ENCODE measurements at regions not wholly inside any gene's neighbourhood (a gene's known extent, or its start where the extent isn't known, plus 50 kb on each side); places are given as distances from the start of the nearest gene placed in this dataset.

DNA sequence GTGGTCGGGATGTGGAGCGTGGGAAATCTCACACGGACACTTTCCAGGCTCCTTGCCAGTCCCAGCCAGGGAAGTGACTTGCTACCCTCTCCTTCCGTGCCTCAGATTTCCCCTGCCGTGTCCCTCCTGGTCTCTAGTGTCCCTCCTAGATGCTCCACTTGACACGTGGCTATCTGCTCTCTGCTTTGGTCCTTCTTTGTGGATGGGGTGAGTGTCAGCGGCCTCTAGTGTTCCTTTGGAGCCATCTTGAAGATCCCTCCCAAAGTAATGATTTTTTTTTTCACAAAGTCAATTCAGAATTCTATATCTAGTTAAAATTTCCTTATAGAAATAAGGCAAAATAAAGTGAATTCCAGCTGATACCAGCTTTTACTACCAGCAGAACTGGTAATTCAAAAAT, 117.7 kb downstream of the MRPL36 start:
- CTCF ChIA-PET, result no interaction called here
- H3K27ac Mint-ChIP-seq, result no peak overlapping the region

GRCh38 chr5:1673042-1673677, 126.5 kb downstream of the MRPL36 start:
- no peak overlapping the region for H2AFZ ChIP-seq (ENCODE audit: insufficient read depth, low read depth, low read length, poor library complexity, severe bottlenecking)
- intact Hi-C loops (cut with micrococcal nuclease), result no loop called here
- H3K27me3 Mint-ChIP-seq, result peaks cover 51% of the 10 kb centered on the region
- H3K4me2 ChIP-seq (replicated peaks; ENCODE audit: low read depth, low read length, poor library complexity, severe bottlenecking), result no peak overlapping the region
- POLR2A ChIA-PET, result no interaction called here
- ATAC-seq (ENCODE audit: low read depth) (no peak), DNase-seq (no peak)
- no peaks in the 10 kb centered on the region for H3K36me3 ChIP-seq (replicated peaks in 1 of 2; ENCODE audit: control extremely low read depth in 1 of 2, control insufficient read depth in 1 of 2, extremely low read depth in 1 of 2, insufficient read depth in 2 of 2, low read length in 1 of 2)
- H3K4me1 Mint-ChIP-seq, result peaks cover 2% of the 10 kb centered on the region
- no peak overlapping the region for H3K9ac ChIP-seq (ENCODE audit: low read length)
- no peak overlapping the region for H3K4me3 Mint-ChIP-seq
- H3K9me3 Mint-ChIP-seq (ENCODE audit: insufficient read depth), result no peaks in the 10 kb centered on the region
- TF ChIP-seq EZH2 (IDR thresholded peaks at IDR 0.05; ENCODE audit: borderline replicate concordance, insufficient read depth, low read depth, low read length, poor library complexity, severe bottlenecking), result no peak
- TF ChIP-seq, protein P1, sequence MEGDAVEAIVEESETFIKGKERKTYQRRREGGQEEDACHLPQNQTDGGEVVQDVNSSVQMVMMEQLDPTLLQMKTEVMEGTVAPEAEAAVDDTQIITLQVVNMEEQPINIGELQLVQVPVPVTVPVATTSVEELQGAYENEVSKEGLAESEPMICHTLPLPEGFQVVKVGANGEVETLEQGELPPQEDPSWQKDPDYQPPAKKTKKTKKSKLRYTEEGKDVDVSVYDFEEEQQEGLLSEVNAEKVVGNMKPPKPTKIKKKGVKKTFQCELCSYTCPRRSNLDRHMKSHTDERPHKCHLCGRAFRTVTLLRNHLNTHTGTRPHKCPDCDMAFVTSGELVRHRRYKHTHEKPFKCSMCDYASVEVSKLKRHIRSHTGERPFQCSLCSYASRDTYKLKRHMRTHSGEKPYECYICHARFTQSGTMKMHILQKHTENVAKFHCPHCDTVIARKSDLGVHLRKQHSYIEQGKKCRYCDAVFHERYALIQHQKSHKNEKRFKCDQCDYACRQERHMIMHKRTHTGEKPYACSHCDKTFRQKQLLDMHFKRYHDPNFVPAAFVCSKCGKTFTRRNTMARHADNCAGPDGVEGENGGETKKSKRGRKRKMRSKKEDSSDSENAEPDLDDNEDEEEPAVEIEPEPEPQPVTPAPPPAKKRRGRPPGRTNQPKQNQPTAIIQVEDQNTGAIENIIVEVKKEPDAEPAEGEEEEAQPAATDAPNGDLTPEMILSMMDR (IDR thresholded peaks at IDR 0.05), result no peak
- no peak overlapping the region for H3K4me3 ChIP-seq (ENCODE audit: control extremely low read depth in 1 of 5, extremely low read depth in 1 of 5, insufficient read depth in 1 of 5, low read depth in 2 of 5, low read length in 4 of 5)
- peaks cover 0 to 5% (median 0%) of the 10 kb centered on the region in 3 donors for H3K9me3 ChIP-seq (ENCODE audit: control extremely low read depth in 1 of 3, control insufficient read depth in 2 of 3, insufficient read depth in 1 of 3, low read length in 2 of 3)
- H3K27ac ChIP-seq (ENCODE audit: low read length in 2 of 2), result no peak overlapping the region
- H3K27ac Mint-ChIP-seq, result no peak overlapping the region
- 25% methylated on average over 17 of the region's 25 CpGs for WGBS (ENCODE audit: insufficient coverage)
- no peaks in the 10 kb centered on the region for H4K20me1 ChIP-seq (ENCODE audit: control insufficient read depth, insufficient read depth, low read length, poor library complexity, severe bottlenecking)
- H3K27me3 ChIP-seq (replicated peaks in 1 of 4; ENCODE audit: control extremely low read depth in 1 of 4, control insufficient read depth in 3 of 4, insufficient read depth in 4 of 4, low read length in 3 of 4), result peaks cover 0 to 32% (median 11%) of the 10 kb centered on the region in 4 experiments
- no peaks in the 10 kb centered on the region for H3K79me2 ChIP-seq (ENCODE audit: control insufficient read depth, insufficient read depth, low read length)
- CTCF ChIA-PET, result no interaction called here
- no peaks in the 10 kb centered on the region for H3K4me1 ChIP-seq (ENCODE audit: control insufficient read depth in 2 of 2, insufficient read depth in 2 of 2, low read length in 2 of 2)

More for the DNA sequence above, 117.7 kb downstream of the MRPL36 start:
- Histone ChIP-seq H3K79me2 (ENCODE audit: control insufficient read depth, insufficient read depth, low read length) (no peaks in the 10 kb centered on the region), H3K27ac (ENCODE audit: low read length in 2 of 2) (no peak overlapping the region), H3K36me3 (replicated peaks in 1 of 2; ENCODE audit: control extremely low read depth in 1 of 2, control insufficient read depth in 1 of 2, extremely low read depth in 1 of 2, insufficient read depth in 2 of 2, low read length in 1 of 2) (no peaks in the 10 kb centered on the region), H2AFZ (ENCODE audit: insufficient read depth, low read depth, low read length, poor library complexity, severe bottlenecking) (no peak overlapping the region), H3K9me3 (ENCODE audit: control extremely low read depth in 1 of 3, control insufficient read depth in 2 of 3, insufficient read depth in 1 of 3, low read length in 2 of 3) (peaks cover 0 to 6% (median 0%) of the 10 kb centered on the region in 3 donors), H4K20me1 (ENCODE audit: control insufficient read depth, insufficient read depth, low read length, poor library complexity, severe bottlenecking) (no peaks in the 10 kb centered on the region), H3K27me3 (replicated peaks in 1 of 4; ENCODE audit: control extremely low read depth in 1 of 4, control insufficient read depth in 3 of 4, insufficient read depth in 4 of 4, low read length in 3 of 4) (peaks cover 0 to 10% (median 7%) of the 10 kb centered on the region in 4 experiments), H3K9ac (ENCODE audit: low read length) (no peak overlapping the region), H3K4me3 (ENCODE audit: control extremely low read depth in 1 of 5, extremely low read depth in 1 of 5, insufficient read depth in 1 of 5, low read depth in 2 of 5, low read length in 4 of 5) (no peak overlapping the region), H3K4me2 (replicated peaks; ENCODE audit: low read depth, low read length, poor library complexity, severe bottlenecking) (no peak overlapping the region), H3K4me1 (ENCODE audit: control insufficient read depth in 2 of 2, insufficient read depth in 2 of 2, low read length in 2 of 2) (no peaks in the 10 kb centered on the region)
- intact Hi-C loops (cut with micrococcal nuclease), result no loop called here
- Mint-ChIP-seq H3K4me3 (no peak overlapping the region), H3K9me3 (ENCODE audit: insufficient read depth) (no peaks in the 10 kb centered on the region), H3K4me1 (no peaks in the 10 kb centered on the region), H3K27me3 (peaks cover 39% of the 10 kb centered on the region)
- POLR2A ChIA-PET, result no interaction called here
- DNase-seq (no peak), ATAC-seq (ENCODE audit: low read depth) (no peak)
- no peak for TF ChIP-seq EZH2 (IDR thresholded peaks at IDR 0.05; ENCODE audit: borderline replicate concordance, insufficient read depth, low read depth, low read length, poor library complexity, severe bottlenecking)
- TF ChIP-seq, protein P1 (IDR thresholded peaks at IDR 0.05), result no peak
- 83% methylated on average over 4 of the region's 7 CpGs for WGBS (ENCODE audit: insufficient coverage)
